ENCODE measurements at regions not wholly inside any gene's neighbourhood (a gene's known extent, or its start where the extent isn't known, plus 50 kb on each side); places are given as distances from the start of the nearest gene placed in this dataset.
A peak's percentile ranks its signal among the peaks of the same experiment; 100 is the strongest.

- TF ChIP-seq CTCF (IDR thresholded peaks at IDR 0.05; ENCODE audit: insufficient read depth, low read depth, low read length), result no peak
Observed at GRCh38 chr13:37313372-37313771, 207.9 kb upstream of the CSNK1A1L start.

GRCh38 chr13:37306778-37307544 is 201.5 kb upstream of the CSNK1A1L start:
- DNase-seq (ENCODE audit: low read depth), result peak; percentile 80
- no peak for TF ChIP-seq CTCF (IDR thresholded peaks at IDR 0.05; ENCODE audit: insufficient read depth, low read depth, low read length)
- H3K4me3 ChIP-seq (ENCODE audit: low read depth, low read length), result no peak overlapping the region

More at GRCh38 chr13:37313372-37313771, 207.9 kb upstream of the CSNK1A1L start:
- DNase-seq (ENCODE audit: low read depth), result peak; percentile 28
- H3K4me3 ChIP-seq (ENCODE audit: low read depth, low read length), result no peak overlapping the region

GRCh38 chr13:37303606-37304005 is 198.1 kb upstream of the CSNK1A1L start:
- no peak for DNase-seq (ENCODE audit: low read depth)
- H3K4me3 ChIP-seq (ENCODE audit: low read depth, low read length), result no peak overlapping the region
- no peak for TF ChIP-seq CTCF (IDR thresholded peaks at IDR 0.05; ENCODE audit: insufficient read depth, low read depth, low read length)

GRCh38 chr13:37302686-37303085 is 197.2 kb upstream of the CSNK1A1L start:
- no peak overlapping the region for H3K4me3 ChIP-seq (ENCODE audit: low read depth, low read length)
- no peak for TF ChIP-seq CTCF (IDR thresholded peaks at IDR 0.05; ENCODE audit: insufficient read depth, low read depth, low read length)
- DNase-seq (ENCODE audit: low read depth), result no peak

GRCh38 chr13:37295573-37295972 is 190.1 kb upstream of the CSNK1A1L start:
- no peak for TF ChIP-seq CTCF (IDR thresholded peaks at IDR 0.05; ENCODE audit: insufficient read depth, low read depth, low read length)
- H3K4me3 ChIP-seq (ENCODE audit: low read depth, low read length), result no peak overlapping the region
- no peak for DNase-seq (ENCODE audit: low read depth)

- no peak for TF ChIP-seq CTCF (IDR thresholded peaks at IDR 0.05; ENCODE audit: insufficient read depth, low read depth, low read length)
- H3K4me3 ChIP-seq (ENCODE audit: low read depth, low read length), result no peak overlapping the region
- no peak for DNase-seq (ENCODE audit: low read depth)
Observed at GRCh38 chr13:37295071-37295470, 189.6 kb upstream of the CSNK1A1L start.

GRCh38 chr13:37294472-37294871 is 189.0 kb upstream of the CSNK1A1L start:
- no peak for TF ChIP-seq CTCF (IDR thresholded peaks at IDR 0.05; ENCODE audit: insufficient read depth, low read depth, low read length)
- H3K4me3 ChIP-seq (ENCODE audit: low read depth, low read length), result no peak overlapping the region
- no peak for DNase-seq (ENCODE audit: low read depth)
